Panc1 (cell line): ENCODE measurements at regions not wholly inside any gene's neighbourhood (a gene's known extent, or its start where the extent isn't known, plus 50 kb on each side); places are given as distances from the start of the nearest gene placed in this dataset.

ENCODE experiments used
- ATAC-seq: fragments of 200-7000 bp; cut with Tn5 transposase; 2 replicates; pipeline ENCODE4 v1.9.1; 2020; ENCODE audit warnings: mild to moderate bottlenecking, moderate library complexity
- BruUV-seq: library from RNA; stranded (reverse); fragments of 400-500 nt; replicated peaks from 2 replicates; lab custom pipeline; 2021; lab: Mats Ljungman, UMichigan
- CTCF ChIA-PET: fragments of 300-600 bp; sonication (Branson Sonifier 250); formaldehyde crosslinking; loops from one replicate; lab custom pipeline; 2022; ENCODE audit warnings: antibody characterized with exemption; lab: Charles Lee
- POLR2A ChIA-PET: fragments of 300-600 bp; sonication (Branson Sonifier 250); formaldehyde crosslinking; loops from one replicate; lab custom pipeline; 2022; ENCODE audit warnings: antibody characterized with exemption; lab: Charles Lee
- DNase-seq: peaks from one replicate; pipeline ENCODE4 v3.0.0-alpha.2; 2010; ENCODE audit warnings: low read depth, low spot score
- H3K27ac ChIP-seq: 2 replicates; pipeline ENCODE4 v1.5.1; 2011; ENCODE audit warnings: mild to moderate bottlenecking, low read length, inconsistent platforms
- H3K27me3 ChIP-seq: fragments of 200-500 bp; sonication (Bioruptor generic); 2 replicates; pipeline ENCODE4 v1.6.0; 2014; ENCODE audit warnings: low read length, inconsistent platforms; ENCODE audit not compliant: control insufficient read depth, insufficient read depth
- H3K36me3 ChIP-seq: fragments of 200-500 bp; sonication (Bioruptor generic); 2 replicates; pipeline ENCODE4 v1.5.1; 2014; ENCODE audit warnings: inconsistent platforms, mild to moderate bottlenecking, low read length, moderate library complexity; ENCODE audit not compliant: control insufficient read depth, insufficient read depth
- H3K4me1 ChIP-seq: 2 replicates; pipeline ENCODE4 v1.5.1; 2011; ENCODE audit warnings: inconsistent platforms, mild to moderate bottlenecking, low read length, moderate library complexity; ENCODE audit not compliant: control insufficient read depth, insufficient read depth
- H3K4me3 ChIP-seq, 2 experiments: 2 replicates each; pipeline ENCODE4 v1.5.1; 2011 to 2012; ENCODE audit warnings: low read depth in 2 of 2, low read length in 2 of 2, mild to moderate bottlenecking in 2 of 2, inconsistent platforms in 1 of 2, moderate library complexity in 1 of 2
- H3K9me3 ChIP-seq: fragments of 200-500 bp; sonication (Bioruptor generic); 2 replicates; pipeline ENCODE4 v1.5.1; 2014; ENCODE audit warnings: low read depth, mild to moderate bottlenecking, inconsistent platforms, low read length, moderate library complexity; ENCODE audit not compliant: control insufficient read depth, insufficient read depth
- POLR2AphosphoS5 ChIP-seq: IDR thresholded peaks from 2 replicates; pipeline ENCODE4 v1.6.1; 2012; ENCODE audit warnings: mild to moderate bottlenecking, low read depth, low read length, moderate library complexity
- SIN3A ChIP-seq: IDR thresholded peaks from 2 replicates; pipeline ENCODE4 v1.6.1; 2012; ENCODE audit warnings: low read depth, mild to moderate bottlenecking, low read length, moderate library complexity, borderline replicate concordance; ENCODE audit not compliant: insufficient read depth
- TCF7L2 ChIP-seq: IDR thresholded peaks from 2 replicates; pipeline ENCODE4 v1.6.1; 2011; ENCODE audit warnings: mild to moderate bottlenecking, low read depth, low read length, inconsistent platforms
- in situ Hi-C: cut with HindIII; loops from 2 replicates; pipeline ENCODE4 v1.10.0; 2016; ENCODE audit warnings: low sequenced_read_pairs, low pct_unique_long_range_greater_than_20kb
- intact Hi-C: fragments of 100-400 bp; cut with micrococcal nuclease; formaldehyde crosslinking; loops from one replicate; pipeline ENCODE4 v1.10.0; 2022; ENCODE audit not compliant: unreplicated experiment
- TF ChIP-seq, protein P1 (sequence below), 2 experiments: IDR thresholded peaks; 2 replicates each; pipeline ENCODE4 v1.6.1; 2011 to 2012; ENCODE audit warnings: low read depth in 2 of 2, control low read depth in 1 of 2, low read length in 1 of 2, mild to moderate bottlenecking in 1 of 2, moderate library complexity in 1 of 2; ENCODE audit not compliant: insufficient read depth in 1 of 2
- TF ChIP-seq, protein P2 (sequence below): fragments of 450-650 bp; IDR thresholded peaks from 2 replicates; pipeline ENCODE4 v1.5.1; 2017; ENCODE audit warnings: mild to moderate bottlenecking

DNA sequence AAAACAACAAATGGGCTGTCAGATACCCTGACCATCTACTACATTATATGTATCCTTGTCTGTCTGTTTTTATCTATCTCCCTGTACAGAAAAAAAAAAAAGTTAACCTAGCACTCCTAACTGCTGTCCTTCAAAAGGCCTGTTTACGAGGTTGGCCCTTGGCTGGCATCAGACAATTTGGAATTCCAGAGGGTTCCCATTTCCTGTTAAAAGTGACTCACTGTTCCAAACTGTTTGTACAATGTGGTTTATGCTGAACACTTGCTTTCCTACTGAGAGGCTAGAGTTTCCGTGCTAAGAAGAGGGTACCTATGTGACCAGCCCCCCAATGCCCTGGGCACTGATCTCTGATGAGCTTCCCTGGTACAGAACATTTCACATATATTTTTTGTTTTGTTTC is 65.9 kb upstream of the HMGXB4 start:
- in situ Hi-C loops, result no loop called here
- DNase-seq (no peak), ATAC-seq (peak; percentile 80)
- POLR2A ChIA-PET, result no interaction called here
- Histone ChIP-seq H3K36me3 (no peaks in the 10 kb centered on the region), H3K4me1 (no peaks in the 10 kb centered on the region; the same call in 1 of the 2 replicates), H3K27ac (no peak overlapping the region), H3K9me3 (peaks cover 4% of the 10 kb centered on the region; the same call in 1 of the 2 replicates), H3K27me3 (no peaks in the 10 kb centered on the region), H3K4me3 (no peak overlapping the region)
- BruUV-seq, result no TSS peak
- CTCF ChIA-PET, result no interaction called here
- intact Hi-C loops, result no loop called here
- no peak for TF ChIP-seq POLR2AphosphoS5
- no peak for TF ChIP-seq SIN3A
- no peak for TF ChIP-seq TCF7L2
- TF ChIP-seq, protein P1, sequence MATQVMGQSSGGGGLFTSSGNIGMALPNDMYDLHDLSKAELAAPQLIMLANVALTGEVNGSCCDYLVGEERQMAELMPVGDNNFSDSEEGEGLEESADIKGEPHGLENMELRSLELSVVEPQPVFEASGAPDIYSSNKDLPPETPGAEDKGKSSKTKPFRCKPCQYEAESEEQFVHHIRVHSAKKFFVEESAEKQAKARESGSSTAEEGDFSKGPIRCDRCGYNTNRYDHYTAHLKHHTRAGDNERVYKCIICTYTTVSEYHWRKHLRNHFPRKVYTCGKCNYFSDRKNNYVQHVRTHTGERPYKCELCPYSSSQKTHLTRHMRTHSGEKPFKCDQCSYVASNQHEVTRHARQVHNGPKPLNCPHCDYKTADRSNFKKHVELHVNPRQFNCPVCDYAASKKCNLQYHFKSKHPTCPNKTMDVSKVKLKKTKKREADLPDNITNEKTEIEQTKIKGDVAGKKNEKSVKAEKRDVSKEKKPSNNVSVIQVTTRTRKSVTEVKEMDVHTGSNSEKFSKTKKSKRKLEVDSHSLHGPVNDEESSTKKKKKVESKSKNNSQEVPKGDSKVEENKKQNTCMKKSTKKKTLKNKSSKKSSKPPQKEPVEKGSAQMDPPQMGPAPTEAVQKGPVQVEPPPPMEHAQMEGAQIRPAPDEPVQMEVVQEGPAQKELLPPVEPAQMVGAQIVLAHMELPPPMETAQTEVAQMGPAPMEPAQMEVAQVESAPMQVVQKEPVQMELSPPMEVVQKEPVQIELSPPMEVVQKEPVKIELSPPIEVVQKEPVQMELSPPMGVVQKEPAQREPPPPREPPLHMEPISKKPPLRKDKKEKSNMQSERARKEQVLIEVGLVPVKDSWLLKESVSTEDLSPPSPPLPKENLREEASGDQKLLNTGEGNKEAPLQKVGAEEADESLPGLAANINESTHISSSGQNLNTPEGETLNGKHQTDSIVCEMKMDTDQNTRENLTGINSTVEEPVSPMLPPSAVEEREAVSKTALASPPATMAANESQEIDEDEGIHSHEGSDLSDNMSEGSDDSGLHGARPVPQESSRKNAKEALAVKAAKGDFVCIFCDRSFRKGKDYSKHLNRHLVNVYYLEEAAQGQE (IDR thresholded peaks at IDR 0.05; ENCODE audit: insufficient read depth in 1 of 2, low read depth in 2 of 2, low read length in 1 of 2), result no peak
- TF ChIP-seq, protein P2, sequence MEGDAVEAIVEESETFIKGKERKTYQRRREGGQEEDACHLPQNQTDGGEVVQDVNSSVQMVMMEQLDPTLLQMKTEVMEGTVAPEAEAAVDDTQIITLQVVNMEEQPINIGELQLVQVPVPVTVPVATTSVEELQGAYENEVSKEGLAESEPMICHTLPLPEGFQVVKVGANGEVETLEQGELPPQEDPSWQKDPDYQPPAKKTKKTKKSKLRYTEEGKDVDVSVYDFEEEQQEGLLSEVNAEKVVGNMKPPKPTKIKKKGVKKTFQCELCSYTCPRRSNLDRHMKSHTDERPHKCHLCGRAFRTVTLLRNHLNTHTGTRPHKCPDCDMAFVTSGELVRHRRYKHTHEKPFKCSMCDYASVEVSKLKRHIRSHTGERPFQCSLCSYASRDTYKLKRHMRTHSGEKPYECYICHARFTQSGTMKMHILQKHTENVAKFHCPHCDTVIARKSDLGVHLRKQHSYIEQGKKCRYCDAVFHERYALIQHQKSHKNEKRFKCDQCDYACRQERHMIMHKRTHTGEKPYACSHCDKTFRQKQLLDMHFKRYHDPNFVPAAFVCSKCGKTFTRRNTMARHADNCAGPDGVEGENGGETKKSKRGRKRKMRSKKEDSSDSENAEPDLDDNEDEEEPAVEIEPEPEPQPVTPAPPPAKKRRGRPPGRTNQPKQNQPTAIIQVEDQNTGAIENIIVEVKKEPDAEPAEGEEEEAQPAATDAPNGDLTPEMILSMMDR, result no peak

DNA sequence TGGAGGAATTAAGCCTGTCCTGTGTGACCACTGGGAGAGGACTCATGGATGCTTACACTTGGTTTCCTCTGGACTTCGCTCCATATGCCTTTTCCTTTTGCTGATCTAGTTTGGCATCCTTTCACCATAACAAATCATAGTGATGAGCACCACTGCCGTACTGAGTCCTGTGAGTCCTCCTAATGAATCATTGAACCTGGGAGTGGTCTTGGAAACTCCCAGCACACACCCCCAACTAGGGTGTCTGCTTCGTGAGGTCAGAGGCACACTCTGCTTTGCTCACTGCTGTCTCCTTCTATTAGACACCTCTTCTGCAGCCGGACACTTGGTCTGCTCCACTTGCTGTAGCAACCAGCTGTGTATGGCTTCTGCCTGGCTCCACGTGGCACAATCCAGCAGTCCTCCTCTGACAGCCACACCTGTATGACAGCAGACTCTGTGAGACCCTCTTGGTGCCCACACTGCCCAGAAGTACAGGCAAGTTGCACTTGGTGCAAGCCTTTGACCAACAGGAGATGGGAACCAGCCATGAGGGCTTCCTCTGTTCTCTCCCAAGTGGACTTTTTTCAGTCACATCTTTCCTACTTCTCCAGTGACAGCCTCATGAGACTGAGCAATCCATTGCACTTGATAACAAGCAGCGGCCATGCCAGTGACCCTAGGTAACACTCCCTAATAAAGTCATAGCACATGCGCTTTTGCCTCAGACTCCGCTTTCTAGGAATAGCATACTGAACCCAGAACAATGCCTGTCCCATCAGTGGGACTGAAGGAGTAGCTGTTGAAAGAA is 65.0 kb upstream of the HMGXB4 start:
- POLR2A ChIA-PET, result no interaction called here
- no peak overlapping the region for H3K27ac ChIP-seq
- CTCF ChIA-PET, result no interaction called here
- in situ Hi-C loops, result no loop called here
- no TSS peak for BruUV-seq
- H3K27me3 ChIP-seq, result no peaks in the 10 kb centered on the region
- DNase-seq (no peak), ATAC-seq (no peak)
- intact Hi-C loops, result no loop called here
- no peaks in the 10 kb centered on the region; the same call in 1 of the 2 replicates for H3K4me1 ChIP-seq
- TF ChIP-seq TCF7L2 (no peak), SIN3A (no peak), POLR2AphosphoS5 (no peak)
- TF ChIP-seq, protein P2, result no peak
- TF ChIP-seq, protein P1 (IDR thresholded peaks at IDR 0.05; ENCODE audit: insufficient read depth in 1 of 2, low read depth in 2 of 2, low read length in 1 of 2), result no peak
- H3K36me3 ChIP-seq, result no peaks in the 10 kb centered on the region
- H3K4me3 ChIP-seq, result no peak overlapping the region
- H3K9me3 ChIP-seq, result peaks cover 4% of the 10 kb centered on the region; the same call in 1 of the 2 replicates
